ENCODE measurements at regions not wholly inside any gene's neighbourhood (a gene's known extent, or its start where the extent isn't known, plus 50 kb on each side); places are given as distances from the start of the nearest gene placed in this dataset.

- H3K27ac ChIP-seq (ENCODE audit: low read depth, low read length): no peak overlapping the region
- 66 to 80% methylated on average over 1 to 3 of the region's 5 CpGs for WGBS, 2 experiments (ENCODE audit: insufficient coverage in 1 of 2, insufficient read length in 1 of 2)
- no peaks in the 10 kb centered on the region for H3K4me1 ChIP-seq (ENCODE audit: control insufficient read depth, insufficient read depth, low read length)
These were observed 194.1 kb upstream of the ADGRL2 start for GRCh38 chr1:81606656-81607055.

DNA sequence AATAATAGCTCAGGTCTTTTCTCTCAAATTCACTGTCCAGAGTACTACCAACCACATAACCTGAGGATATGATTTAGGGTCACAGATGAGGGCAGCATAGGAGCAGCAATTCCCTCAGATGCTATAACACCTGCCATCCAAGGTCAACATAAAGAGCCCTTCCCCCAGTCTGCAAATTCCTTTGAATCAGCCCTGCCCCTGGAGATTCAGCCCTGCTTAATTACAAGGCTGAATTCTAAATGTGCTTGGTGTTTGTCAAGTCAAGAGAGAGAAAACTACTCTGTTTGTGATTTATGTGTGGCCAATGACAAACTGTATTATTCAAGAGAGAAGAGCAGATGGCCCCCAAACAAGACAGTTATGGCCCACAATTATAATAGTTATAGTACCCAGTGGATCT, 195.7 kb upstream of the ADGRL2 start:
- Mint-ChIP-seq H3K4me3 (no peak overlapping the region), H3K27ac (no peak overlapping the region), H3K4me1 (peaks cover 16% of the 10 kb centered on the region), H3K36me3 (ENCODE audit: low read depth) (no peaks in the 10 kb centered on the region), H3K9me3 (no peaks in the 10 kb centered on the region), H3K27me3 (ENCODE audit: insufficient read depth) (peaks cover 2% of the 10 kb centered on the region)
- Histone ChIP-seq H3K4me1 (ENCODE audit: control insufficient read depth, insufficient read depth, low read length) (no peaks in the 10 kb centered on the region), H3K36me3 (ENCODE audit: control insufficient read depth, insufficient read depth, low read length) (no peaks in the 10 kb centered on the region), H3K27me3 (ENCODE audit: control insufficient read depth, insufficient read depth, low read length, poor library complexity, severe bottlenecking) (peaks cover 4% of the 10 kb centered on the region), H3K4me3 (ENCODE audit: low read length) (no peak overlapping the region), H3K9ac (ENCODE audit: extremely low read depth, low read length, poor library complexity, severe bottlenecking) (no peak overlapping the region), H3K9me3 (ENCODE audit: control insufficient read depth, low read length) (no peaks in the 10 kb centered on the region), H3K27ac (ENCODE audit: low read depth, low read length) (no peak overlapping the region)
- DNase-seq: no peak
- TF ChIP-seq, protein P1, sequence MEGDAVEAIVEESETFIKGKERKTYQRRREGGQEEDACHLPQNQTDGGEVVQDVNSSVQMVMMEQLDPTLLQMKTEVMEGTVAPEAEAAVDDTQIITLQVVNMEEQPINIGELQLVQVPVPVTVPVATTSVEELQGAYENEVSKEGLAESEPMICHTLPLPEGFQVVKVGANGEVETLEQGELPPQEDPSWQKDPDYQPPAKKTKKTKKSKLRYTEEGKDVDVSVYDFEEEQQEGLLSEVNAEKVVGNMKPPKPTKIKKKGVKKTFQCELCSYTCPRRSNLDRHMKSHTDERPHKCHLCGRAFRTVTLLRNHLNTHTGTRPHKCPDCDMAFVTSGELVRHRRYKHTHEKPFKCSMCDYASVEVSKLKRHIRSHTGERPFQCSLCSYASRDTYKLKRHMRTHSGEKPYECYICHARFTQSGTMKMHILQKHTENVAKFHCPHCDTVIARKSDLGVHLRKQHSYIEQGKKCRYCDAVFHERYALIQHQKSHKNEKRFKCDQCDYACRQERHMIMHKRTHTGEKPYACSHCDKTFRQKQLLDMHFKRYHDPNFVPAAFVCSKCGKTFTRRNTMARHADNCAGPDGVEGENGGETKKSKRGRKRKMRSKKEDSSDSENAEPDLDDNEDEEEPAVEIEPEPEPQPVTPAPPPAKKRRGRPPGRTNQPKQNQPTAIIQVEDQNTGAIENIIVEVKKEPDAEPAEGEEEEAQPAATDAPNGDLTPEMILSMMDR (conservative IDR thresholded peaks at IDR 0.05): no peak

More at GRCh38 chr1:81606656-81607055, 194.1 kb upstream of the ADGRL2 start:
- H3K36me3 ChIP-seq (ENCODE audit: control insufficient read depth, insufficient read depth, low read length): no peaks in the 10 kb centered on the region
- no peak for DNase-seq
- Mint-ChIP-seq H3K36me3 (ENCODE audit: low read depth) (peaks cover under 1% of the 10 kb centered on the region), H3K4me3 (no peak overlapping the region), H3K27me3 (ENCODE audit: insufficient read depth) (peaks cover 2% of the 10 kb centered on the region), H3K4me1 (peaks cover 18% of the 10 kb centered on the region), H3K9me3 (peaks cover 6% of the 10 kb centered on the region), H3K27ac (no peak overlapping the region)
- no peak overlapping the region for H3K9ac ChIP-seq (ENCODE audit: extremely low read depth, low read length, poor library complexity, severe bottlenecking)
- peaks cover 4% of the 10 kb centered on the region for H3K27me3 ChIP-seq (ENCODE audit: control insufficient read depth, insufficient read depth, low read length, poor library complexity, severe bottlenecking)
- TF ChIP-seq, protein P1 (conservative IDR thresholded peaks at IDR 0.05): no peak
- no peak overlapping the region for H3K4me3 ChIP-seq (ENCODE audit: low read length)
- H3K9me3 ChIP-seq (ENCODE audit: control insufficient read depth, low read length): peaks cover 8% of the 10 kb centered on the region

DNA sequence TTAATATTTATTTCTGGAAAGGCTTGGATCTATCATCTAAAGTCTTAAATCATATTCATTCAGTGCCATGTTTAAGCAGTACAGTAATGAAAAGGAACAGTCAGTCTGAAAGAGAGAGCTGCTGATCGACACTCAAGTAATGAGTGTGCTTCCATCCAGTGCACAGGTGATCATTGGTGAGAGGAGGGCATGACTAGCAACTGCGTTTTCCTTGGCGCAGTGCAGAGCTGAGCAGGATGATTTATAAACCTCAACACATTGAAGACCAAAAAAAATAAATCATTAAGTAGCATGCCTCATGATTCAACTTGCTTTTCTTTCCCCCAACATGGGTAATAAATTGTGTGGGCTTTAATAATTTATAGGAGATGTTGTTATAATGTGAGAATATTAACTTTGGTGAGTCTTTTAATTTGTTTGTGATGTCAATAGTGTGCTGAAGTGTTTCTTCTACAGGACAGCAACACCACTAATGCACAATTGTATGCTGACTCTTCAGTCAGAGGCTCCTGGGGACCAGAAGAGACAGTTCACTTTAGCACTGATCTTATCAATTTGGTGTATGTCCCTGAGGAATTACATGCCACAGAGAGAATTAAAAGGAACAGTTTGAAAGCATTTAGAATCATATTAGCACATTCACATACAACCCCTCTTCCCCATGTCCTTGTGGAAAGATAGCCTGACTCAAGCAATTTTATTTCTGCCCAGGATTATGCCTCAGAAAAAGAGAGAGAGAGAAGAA, 199.7 kb upstream of the ADGRL2 start:
- no peaks in the 10 kb centered on the region for H3K4me1 ChIP-seq (ENCODE audit: control insufficient read depth, insufficient read depth, low read length)
- no peak overlapping the region for H3K4me3 Mint-ChIP-seq

More for the DNA sequence above, 199.7 kb upstream of the ADGRL2 start:
- Histone ChIP-seq H3K36me3 (ENCODE audit: control insufficient read depth, insufficient read depth, low read length) (no peaks in the 10 kb centered on the region), H3K27ac (ENCODE audit: low read depth, low read length) (no peak overlapping the region), H3K9ac (ENCODE audit: extremely low read depth, low read length, poor library complexity, severe bottlenecking) (no peak overlapping the region), H3K9me3 (ENCODE audit: control insufficient read depth, low read length) (no peaks in the 10 kb centered on the region), H3K27me3 (ENCODE audit: control insufficient read depth, insufficient read depth, low read length, poor library complexity, severe bottlenecking) (no peaks in the 10 kb centered on the region), H3K4me3 (ENCODE audit: low read length) (no peak overlapping the region)
- 86 to 91% methylated on average over 1 to 3 of the region's 3 CpGs for WGBS, 2 experiments (ENCODE audit: insufficient coverage in 1 of 2, insufficient read length in 1 of 2)
- Mint-ChIP-seq H3K27ac (no peak overlapping the region), H3K4me1 (peaks cover 15% of the 10 kb centered on the region), H3K36me3 (ENCODE audit: low read depth) (no peaks in the 10 kb centered on the region), H3K27me3 (ENCODE audit: insufficient read depth) (no peaks in the 10 kb centered on the region), H3K9me3 (no peaks in the 10 kb centered on the region)
- no peak for DNase-seq
- TF ChIP-seq, protein P1 (conservative IDR thresholded peaks at IDR 0.05): no peak

Measured in endodermal cell (in vitro differentiated cells).